HG02970 (cell line): ENCODE measurements at regions not wholly inside any gene's neighbourhood (a gene's known extent, or its start where the extent isn't known, plus 50 kb on each side); places are given as distances from the start of the nearest gene placed in this dataset.
"Not testable (repeated sequence)": the region's sequence is repeated elsewhere in the genome, so short reads cannot be mapped to it uniquely, and the experiment has no call there.

ENCODE experiments used
- ATAC-seq: cut with Tn5 transposase; IDR thresholded peaks from one replicate; pipeline ENCODE4 v1.9.1; 2021; ENCODE audit warnings: mild to moderate bottlenecking, moderate library complexity, moderate number of reproducible peaks; ENCODE audit not compliant: unreplicated experiment, low FRiP score

DNA sequence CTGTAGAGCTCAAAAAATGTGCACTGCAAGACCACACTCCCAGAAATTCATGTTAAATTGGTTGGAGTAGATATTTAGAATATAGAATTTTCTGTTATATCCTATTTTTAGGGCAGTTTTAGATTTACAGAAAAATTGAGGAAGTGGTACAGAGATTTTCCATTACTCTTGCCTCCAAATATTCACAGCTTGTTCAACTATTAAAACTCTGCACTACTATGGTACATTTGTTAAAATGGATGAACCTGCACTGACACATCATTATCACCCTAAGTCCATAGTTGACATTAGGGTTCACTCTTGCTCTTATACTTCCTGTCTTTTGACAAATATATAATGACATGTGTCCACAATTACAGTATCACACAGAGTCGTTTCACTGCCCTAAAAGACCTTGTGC is 1724.5 kb downstream of the C4orf33 start:
- ATAC-seq, result no peak

GRCh38 chr4:130825284-130825683 is 1729.3 kb downstream of the C4orf33 start:
- ATAC-seq, result no peak

GRCh38 chr4:130850019-130850524 is 1754.1 kb downstream of the C4orf33 start:
- no peak for ATAC-seq

- ATAC-seq, result no peak
Measured at GRCh38 chr4:130851107-130851506, 1755.2 kb downstream of the C4orf33 start.

DNA sequence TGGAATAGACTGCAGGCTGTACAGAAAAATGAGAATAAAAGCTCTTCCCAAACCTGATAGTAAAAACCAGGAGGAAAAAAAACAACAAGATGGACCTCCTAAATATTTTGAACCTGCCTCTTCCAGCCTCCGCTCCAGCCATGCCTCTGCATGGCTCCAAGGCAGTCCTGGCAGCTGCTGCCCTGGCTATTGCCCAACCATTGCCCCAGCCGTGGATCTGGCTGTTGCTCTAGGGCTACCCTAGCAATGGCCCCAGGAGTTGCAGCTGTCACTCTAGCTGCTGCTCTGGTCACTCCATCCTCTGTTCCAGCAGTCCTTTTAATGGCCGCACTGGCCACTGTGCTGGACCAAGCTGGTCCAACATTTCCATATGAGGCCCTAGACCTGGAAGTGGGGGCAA is 1756.0 kb downstream of the C4orf33 start:
- no peak for ATAC-seq

GRCh38 chr4:130855533-130855932 is 1759.6 kb downstream of the C4orf33 start:
- ATAC-seq, result no peak

GRCh38 chr4:130859991-130860390 is 1764.0 kb downstream of the C4orf33 start:
- ATAC-seq, result no peak

GRCh38 chr4:130896920-130897319 is 1801.0 kb downstream of the C4orf33 start:
- ATAC-seq, result no peak

DNA sequence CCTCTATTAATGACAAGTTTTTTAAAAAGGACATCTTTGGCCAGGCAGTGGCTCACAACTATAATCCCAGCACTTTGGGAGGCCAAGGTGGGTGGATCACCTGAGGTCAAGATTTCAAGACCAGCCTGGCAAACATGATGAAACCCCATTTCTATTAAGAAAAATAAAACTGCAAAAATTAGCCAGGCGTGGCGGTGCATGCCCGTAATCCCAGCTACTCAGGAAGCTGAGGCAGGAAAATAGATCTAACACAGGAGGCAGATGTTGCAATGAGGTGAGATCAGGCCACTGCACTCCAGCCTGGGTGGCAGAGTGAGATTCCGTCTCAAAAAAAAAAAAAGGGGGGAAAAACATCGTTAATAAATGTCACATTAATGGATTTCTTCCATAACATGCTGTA is 1805.4 kb downstream of the C4orf33 start:
- ATAC-seq, result no peak

DNA sequence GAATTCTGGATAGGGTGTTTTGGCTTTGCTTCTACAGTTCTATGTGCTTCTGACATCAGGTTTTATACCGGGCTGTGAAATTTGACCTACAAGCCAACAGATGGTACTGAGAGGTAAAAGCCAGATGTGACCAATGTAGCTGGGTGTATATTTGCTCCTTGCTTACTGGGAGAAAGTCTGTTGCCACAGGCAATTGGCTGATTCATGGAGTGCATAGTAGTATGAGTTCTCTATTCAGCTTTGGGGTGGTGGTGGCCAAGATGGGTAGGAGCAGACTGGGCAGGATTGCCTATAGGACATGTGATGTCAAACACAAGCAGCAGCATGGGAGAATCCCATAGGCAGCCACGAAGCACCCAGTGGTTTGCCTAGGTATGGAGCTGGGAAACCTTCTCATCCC is 1827.0 kb downstream of the C4orf33 start:
- no peak for ATAC-seq

- ATAC-seq, result no peak
Measured at GRCh38 chr4:130955520-130955919, 1859.6 kb downstream of the C4orf33 start.

- no peak for ATAC-seq
Measured at GRCh38 chr4:130985371-130985770, 1889.4 kb downstream of the C4orf33 start.

- no peak for ATAC-seq
Measured at GRCh38 chr4:130995988-130996387, 1900.0 kb downstream of the C4orf33 start.

GRCh38 chr4:131001371-131001770 is 1905.4 kb downstream of the C4orf33 start:
- ATAC-seq, result no peak

GRCh38 chr4:131002132-131002531 is 1906.2 kb downstream of the C4orf33 start:
- no peak for ATAC-seq

- no peak for ATAC-seq
Measured at GRCh38 chr4:131006388-131006787, 1910.4 kb downstream of the C4orf33 start.

DNA sequence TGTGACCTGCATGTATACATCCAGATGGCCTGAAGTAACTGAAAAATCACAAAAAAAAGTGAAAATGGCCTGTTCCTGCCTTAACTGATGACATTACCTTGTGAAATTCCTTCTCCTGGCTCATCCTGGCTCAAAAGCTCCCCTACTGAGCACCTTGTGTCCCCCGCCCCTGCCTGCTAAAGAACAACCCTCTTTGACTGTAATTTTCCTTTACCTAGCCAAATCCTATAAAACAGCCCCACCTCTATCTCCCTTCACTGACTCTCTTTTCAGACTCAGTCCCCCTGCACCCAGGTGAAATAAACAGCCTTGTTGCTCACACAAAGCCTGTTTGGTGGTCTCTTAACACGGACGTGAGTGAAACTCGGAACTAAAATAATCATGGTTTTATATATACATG is 1916.0 kb downstream of the C4orf33 start:
- not testable (repeated sequence) for ATAC-seq

GRCh38 chr4:131013226-131013625 is 1917.3 kb downstream of the C4orf33 start:
- ATAC-seq, result no peak

DNA sequence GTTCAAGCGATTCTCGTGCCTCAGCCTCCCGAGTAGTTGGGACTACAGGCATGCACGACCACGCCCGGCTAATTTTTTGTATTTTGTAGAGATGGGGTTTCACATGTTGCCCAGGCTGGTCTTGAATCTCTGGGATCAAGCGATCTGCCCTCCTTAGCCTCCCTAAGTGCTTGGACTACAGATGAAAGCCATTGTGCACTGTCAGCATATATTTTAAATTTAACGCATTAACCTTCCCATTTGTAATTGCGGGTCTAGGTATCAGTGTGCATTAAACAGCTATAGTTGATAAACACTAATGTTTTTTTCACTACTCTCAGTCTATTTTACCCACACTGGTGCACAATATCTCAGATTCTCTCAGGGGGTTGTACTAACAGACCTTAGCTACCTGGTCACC is 1930.8 kb downstream of the C4orf33 start:
- no peak for ATAC-seq

GRCh38 chr4:131044368-131044767 is 1948.4 kb downstream of the C4orf33 start:
- no peak for ATAC-seq

DNA sequence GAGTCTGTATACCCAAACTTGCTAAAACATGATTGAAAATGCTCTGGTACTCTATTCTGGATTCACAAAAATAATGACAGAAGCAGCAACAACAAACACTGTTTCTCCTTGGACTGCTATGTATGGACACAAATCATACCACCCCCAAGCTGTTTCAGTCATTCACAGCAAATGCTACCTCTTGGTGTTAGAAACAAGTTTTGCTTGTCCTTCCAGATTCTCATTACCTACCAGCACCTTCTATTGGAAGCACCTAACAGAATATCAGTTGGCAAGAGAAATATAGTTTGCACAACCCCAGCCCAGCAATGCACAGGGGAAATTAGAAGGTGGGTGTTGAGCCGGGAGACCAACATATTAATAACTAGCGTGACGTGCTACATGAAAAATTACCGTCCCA is 1950.9 kb downstream of the C4orf33 start:
- ATAC-seq, result no peak

GRCh38 chr4:131052646-131053045 is 1956.7 kb downstream of the C4orf33 start:
- no peak for ATAC-seq

GRCh38 chr4:131054489-131055019 is 1958.6 kb downstream of the C4orf33 start:
- no peak for ATAC-seq
